SK-N-SH treated with all-trans-retinoic acid at 6 μM for 48 hours (cell line): ENCODE measurements at regions not wholly inside any gene's neighbourhood (a gene's known extent, or its start where the extent isn't known, plus 50 kb on each side); places are given as distances from the start of the nearest gene placed in this dataset.

Experiments
- ATAC-seq: fragments of 200-7000 bp; cut with Tn5 transposase; 3 replicates; pipeline ENCODE4 v1.9.1; 2020; ENCODE audit warnings: mild to moderate bottlenecking, moderate library complexity
- CREB5 ChIP-seq: fragments of 250-450 bp; sonication (Bioruptor Pico); IDR thresholded peaks from 2 replicates; pipeline ENCODE4 v1.5.1; 2020; ENCODE audit warnings: low read depth, mild to moderate bottlenecking, moderate library complexity
- CSRNP3 ChIP-seq: fragments of 250-450 bp; sonication (Bioruptor Pico); IDR thresholded peaks from 2 replicates; pipeline ENCODE4 v1.5.1; 2021; ENCODE audit warnings: mild to moderate bottlenecking, moderate library complexity
- ESRRG ChIP-seq: fragments of 250-450 bp; sonication (Bioruptor Pico); IDR thresholded peaks from 2 replicates; pipeline ENCODE4 v1.6.1; 2021; ENCODE audit warnings: mild to moderate bottlenecking
- PATZ1 ChIP-seq: fragments of 250-450 bp; sonication (Bioruptor Pico); IDR thresholded peaks from 2 replicates; pipeline ENCODE4 v1.8.0; 2020; ENCODE audit warnings: mild to moderate bottlenecking, moderate library complexity, borderline replicate concordance
- POU6F1 ChIP-seq: fragments of 250-450 bp; sonication (Bioruptor Pico); IDR thresholded peaks from 2 replicates; pipeline ENCODE4 v1.8.0; 2021; ENCODE audit warnings: low read depth, mild to moderate bottlenecking, moderate library complexity, borderline replicate concordance
- PPARA ChIP-seq: fragments of 250-450 bp; sonication (Bioruptor Pico); IDR thresholded peaks from 2 replicates; pipeline ENCODE4 v1.5.0; 2020; ENCODE audit warnings: mild to moderate bottlenecking, borderline replicate concordance
- RARB ChIP-seq: fragments of 250-450 bp; sonication (Bioruptor Pico); IDR thresholded peaks from 2 replicates; pipeline ENCODE4 v1.8.0; 2021; ENCODE audit warnings: mild to moderate bottlenecking, moderate library complexity
- SNAI2 ChIP-seq: fragments of 250-450 bp; sonication (Bioruptor Pico); IDR thresholded peaks from 2 replicates; pipeline ENCODE4 v1.5.0; 2020; ENCODE audit warnings: mild to moderate bottlenecking, moderate library complexity
- TOX ChIP-seq: fragments of 250-450 bp; sonication (Bioruptor Pico); IDR thresholded peaks from 2 replicates; pipeline ENCODE4 v1.8.0; 2021; ENCODE audit warnings: mild to moderate bottlenecking, moderate library complexity, borderline replicate concordance
- TSHZ2 ChIP-seq: fragments of 250-450 bp; sonication (Bioruptor Pico); IDR thresholded peaks from 2 replicates; pipeline ENCODE4 v1.5.0; 2020; ENCODE audit warnings: mild to moderate bottlenecking, moderate library complexity
- ZC3H10 ChIP-seq: fragments of 250-450 bp; sonication (Bioruptor Pico); IDR thresholded peaks from 2 replicates; pipeline ENCODE4 v1.5.1; 2021; ENCODE audit warnings: mild to moderate bottlenecking, moderate library complexity
- ZFP30 ChIP-seq: fragments of 450-650 bp; formaldehyde crosslinking; IDR thresholded peaks from 2 replicates; pipeline ENCODE4 v1.5.0; 2022; ENCODE audit warnings: mild to moderate bottlenecking, moderate library complexity
- ZNF70 ChIP-seq: fragments of 450-650 bp; formaldehyde crosslinking; IDR thresholded peaks from 2 replicates; pipeline ENCODE4 v1.5.0; 2020; ENCODE audit warnings: mild to moderate bottlenecking, moderate library complexity

- no peak for ATAC-seq
- TF ChIP-seq ESRRG (CRISPR knock-in tag) (no peak), PATZ1 (CRISPR knock-in tag) (no peak), POU6F1 (no peak)
- TF ChIP-seq, all 23 proteins: peak for 0
Observed at GRCh38 chrX:45860450-45860849, 659.8 kb upstream of the DIPK2B start.

- ATAC-seq = no peak
- TF ChIP-seq CSRNP3 (CRISPR knock-in tag) (no peak), CREB5 (CRISPR knock-in tag) (no peak), RARB (CRISPR knock-in tag) (no peak), ZFP30 (CRISPR knock-in tag) (no peak), SNAI2 (no peak), TOX (CRISPR knock-in tag) (no peak)
Observed at GRCh38 chrX:45859407-45859806, 658.7 kb upstream of the DIPK2B start.

GRCh38 chrX:45852884-45853283 lies 652.2 kb upstream of the DIPK2B start:
- ATAC-seq = no peak
- no peak for TF ChIP-seq RARB (CRISPR knock-in tag)
- TF ChIP-seq PPARA = no peak

- TF ChIP-seq SNAI2 (no peak), ZC3H10 (CRISPR knock-in tag) (no peak), CSRNP3 (CRISPR knock-in tag) (no peak), RARB (CRISPR knock-in tag) (no peak), PATZ1 (CRISPR knock-in tag) (no peak), CREB5 (CRISPR knock-in tag) (no peak)
- TF ChIP-seq, all 23 proteins: peak for 0
- ATAC-seq = peak; percentile 67
Observed at GRCh38 chrX:45851434-45851991, 650.8 kb upstream of the DIPK2B start.

GRCh38 chrX:45850775-45851433 lies 650.2 kb upstream of the DIPK2B start:
- TF ChIP-seq TSHZ2 (CRISPR knock-in tag) (no peak), CREB5 (CRISPR knock-in tag) (no peak), SNAI2 (no peak), ZNF70 (CRISPR knock-in tag) (no peak), RARB (CRISPR knock-in tag) (no peak), ZFP30 (CRISPR knock-in tag) (no peak)
- peak; percentile 52 for ATAC-seq
